Gastroesophageal sphincter (tissue), 3 donors: ENCODE measurements at regions not wholly inside any gene's neighbourhood (a gene's known extent, or its start where the extent isn't known, plus 50 kb on each side); places are given as distances from the start of the nearest gene placed in this dataset.

ENCODE experiments used
- EP300 ChIP-seq: sonication (generic); formaldehyde crosslinking; IDR thresholded peaks from one replicate; pipeline ENCODE4 v1.6.1; 2017; ENCODE audit warnings: antibody characterized with exemption, mild to moderate bottlenecking
- POLR2A ChIP-seq, 2 donors: fragments of 450-650 bp; IDR thresholded peaks; one replicate each; pipeline ENCODE4 v1.6.1; 2017; ENCODE audit warnings: antibody characterized with exemption in 2 of 2, mild to moderate bottlenecking in 2 of 2, moderate library complexity in 1 of 2
- TF ChIP-seq, protein P1 (sequence below), 4 experiments: fragments of 200-600 bp in 2 of 4; fragments of 450-650 bp in 2 of 4; sonication (generic) in 1 of 4; IDR thresholded peaks; one replicate each; pipeline ENCODE4 v1.5.1; 2017 to 2019; ENCODE audit warnings: antibody characterized with exemption in 4 of 4, mild to moderate bottlenecking in 2 of 4, moderate library complexity in 2 of 4

DNA sequence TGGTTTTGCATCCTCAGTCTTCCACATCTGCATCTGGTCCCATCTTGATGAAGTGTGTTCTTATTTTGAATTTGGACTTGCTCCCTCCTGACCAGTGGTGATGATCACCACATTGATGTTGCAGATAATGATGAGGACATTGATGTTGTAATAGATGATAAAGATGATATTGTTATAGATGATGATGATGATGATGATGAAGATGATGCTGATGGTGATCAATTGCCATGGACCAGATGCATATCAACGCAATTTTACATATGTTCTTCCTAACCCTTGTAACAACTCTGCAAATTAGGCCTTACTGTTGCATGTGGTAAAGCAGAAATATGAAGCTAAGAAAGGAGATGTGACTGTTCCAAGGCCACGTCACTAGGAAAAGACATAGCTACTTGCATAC lies 380.3 kb upstream of the TBX3 start:
- TF ChIP-seq, protein P1, sequence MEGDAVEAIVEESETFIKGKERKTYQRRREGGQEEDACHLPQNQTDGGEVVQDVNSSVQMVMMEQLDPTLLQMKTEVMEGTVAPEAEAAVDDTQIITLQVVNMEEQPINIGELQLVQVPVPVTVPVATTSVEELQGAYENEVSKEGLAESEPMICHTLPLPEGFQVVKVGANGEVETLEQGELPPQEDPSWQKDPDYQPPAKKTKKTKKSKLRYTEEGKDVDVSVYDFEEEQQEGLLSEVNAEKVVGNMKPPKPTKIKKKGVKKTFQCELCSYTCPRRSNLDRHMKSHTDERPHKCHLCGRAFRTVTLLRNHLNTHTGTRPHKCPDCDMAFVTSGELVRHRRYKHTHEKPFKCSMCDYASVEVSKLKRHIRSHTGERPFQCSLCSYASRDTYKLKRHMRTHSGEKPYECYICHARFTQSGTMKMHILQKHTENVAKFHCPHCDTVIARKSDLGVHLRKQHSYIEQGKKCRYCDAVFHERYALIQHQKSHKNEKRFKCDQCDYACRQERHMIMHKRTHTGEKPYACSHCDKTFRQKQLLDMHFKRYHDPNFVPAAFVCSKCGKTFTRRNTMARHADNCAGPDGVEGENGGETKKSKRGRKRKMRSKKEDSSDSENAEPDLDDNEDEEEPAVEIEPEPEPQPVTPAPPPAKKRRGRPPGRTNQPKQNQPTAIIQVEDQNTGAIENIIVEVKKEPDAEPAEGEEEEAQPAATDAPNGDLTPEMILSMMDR (IDR thresholded peaks at IDR 0.05): no peak
- TF ChIP-seq POLR2A (IDR thresholded peaks at IDR 0.05) (no peak), EP300 (no peak)
